NCI-H1694 treated with DMSO at 0.1 percent for 48 hours (cell line): ENCODE measurements at regions not wholly inside any gene's neighbourhood (a gene's known extent, or its start where the extent isn't known, plus 50 kb on each side); places are given as distances from the start of the nearest gene placed in this dataset.

ENCODE experiments used
- DNase-seq: peaks from one replicate; lab custom pipeline; 2025; lab: John Stamatoyannopoulos, UW

GRCh38 chr1:193504920-193505319 is 318.5 kb upstream of the B3GALT2 start:
- DNase-seq = no peak

GRCh38 chr1:193498088-193498655 is 311.8 kb upstream of the B3GALT2 start:
- DNase-seq = no peak

GRCh38 chr1:193494368-193494767 is 308.0 kb upstream of the B3GALT2 start:
- DNase-seq = no peak

- DNase-seq = no peak
These were observed 302.8 kb upstream of the B3GALT2 start for GRCh38 chr1:193489191-193489590.

- DNase-seq = no peak
These were observed 301.3 kb upstream of the B3GALT2 start for GRCh38 chr1:193487722-193488121.

- DNase-seq = no peak
These were observed 300.3 kb upstream of the B3GALT2 start for GRCh38 chr1:193486671-193487229.

- no peak for DNase-seq
These were observed 294.3 kb upstream of the B3GALT2 start for GRCh38 chr1:193480755-193481154.

GRCh38 chr1:193479187-193479586 is 292.8 kb upstream of the B3GALT2 start:
- no peak for DNase-seq

GRCh38 chr1:193476748-193477147 is 290.3 kb upstream of the B3GALT2 start:
- no peak for DNase-seq

- no peak for DNase-seq
These were observed 287.5 kb upstream of the B3GALT2 start for GRCh38 chr1:193473932-193474331.

GRCh38 chr1:193472838-193473398 is 286.5 kb upstream of the B3GALT2 start:
- no peak for DNase-seq

- DNase-seq = no peak
These were observed 286.0 kb upstream of the B3GALT2 start for GRCh38 chr1:193472430-193472829.

- no peak for DNase-seq
These were observed 285.6 kb upstream of the B3GALT2 start for GRCh38 chr1:193471981-193472380.

- DNase-seq = no peak
These were observed 277.0 kb upstream of the B3GALT2 start for GRCh38 chr1:193463326-193463932.

GRCh38 chr1:193462629-193463320 is 276.4 kb upstream of the B3GALT2 start:
- DNase-seq = no peak

- no peak for DNase-seq
These were observed 272.2 kb upstream of the B3GALT2 start for GRCh38 chr1:193458628-193459027.

- no peak for DNase-seq
These were observed 271.3 kb upstream of the B3GALT2 start for GRCh38 chr1:193457676-193458075.

GRCh38 chr1:193456811-193457280 is 270.4 kb upstream of the B3GALT2 start:
- no peak for DNase-seq

GRCh38 chr1:193451606-193452005 is 265.2 kb upstream of the B3GALT2 start:
- no peak for DNase-seq

- no peak for DNase-seq
These were observed 264.6 kb upstream of the B3GALT2 start for GRCh38 chr1:193451001-193451400.

GRCh38 chr1:193448682-193449461 is 262.5 kb upstream of the B3GALT2 start:
- DNase-seq = no peak

GRCh38 chr1:193443886-193444285 is 257.5 kb upstream of the B3GALT2 start:
- no peak for DNase-seq
